ENCODE measurements at regions not wholly inside any gene's neighbourhood (a gene's known extent, or its start where the extent isn't known, plus 50 kb on each side); places are given as distances from the start of the nearest gene placed in this dataset.
"Not testable (repeated sequence)": the region's sequence is repeated elsewhere in the genome, so short reads cannot be mapped to it uniquely, and the experiment has no call there.

GRCh38 chr6:14889611-14890593 is 356.0 kb upstream of the JARID2 start:
- DNase-seq (ENCODE audit: low read depth in 2 of 2), result no peak
- TF ChIP-seq CTCF (IDR thresholded peaks at IDR 0.05; ENCODE audit: low read depth, low read length), result no peak
- no peak overlapping the region for H3K4me3 ChIP-seq (replicated peaks in 1 of 2; ENCODE audit: low read depth in 2 of 2, low read length in 2 of 2)

- not testable (repeated sequence) for H3K4me3 ChIP-seq (replicated peaks in 1 of 2; ENCODE audit: low read depth in 2 of 2, low read length in 2 of 2); DNase-seq (ENCODE audit: low read depth in 2 of 2)
These were observed 354.0 kb upstream of the JARID2 start for GRCh38 chr6:14891820-14892375.

GRCh38 chr6:14894105-14894504 is 351.8 kb upstream of the JARID2 start:
- no peak for TF ChIP-seq CTCF (IDR thresholded peaks at IDR 0.05; ENCODE audit: low read depth, low read length)
- DNase-seq (ENCODE audit: low read depth in 2 of 2), result no peak
- no peak overlapping the region for H3K4me3 ChIP-seq (replicated peaks in 1 of 2; ENCODE audit: low read depth in 2 of 2, low read length in 2 of 2)

GRCh38 chr6:14896475-14896874 is 349.4 kb upstream of the JARID2 start:
- DNase-seq (ENCODE audit: low read depth in 2 of 2), result peak in 1 of 2 donors; percentile 27
- no peak overlapping the region for H3K4me3 ChIP-seq (replicated peaks in 1 of 2; ENCODE audit: low read depth in 2 of 2, low read length in 2 of 2)
- no peak for TF ChIP-seq CTCF (IDR thresholded peaks at IDR 0.05; ENCODE audit: low read depth, low read length)

- no peak for DNase-seq (ENCODE audit: low read depth in 2 of 2)
- no peak for TF ChIP-seq CTCF (IDR thresholded peaks at IDR 0.05; ENCODE audit: low read depth, low read length)
- H3K4me3 ChIP-seq (replicated peaks in 1 of 2; ENCODE audit: low read depth in 2 of 2, low read length in 2 of 2), result no peak overlapping the region
These were observed 348.0 kb upstream of the JARID2 start for GRCh38 chr6:14897831-14898230.

GRCh38 chr6:14899441-14899840 is 346.4 kb upstream of the JARID2 start:
- not testable (repeated sequence) for H3K4me3 ChIP-seq (replicated peaks in 1 of 2; ENCODE audit: low read depth in 2 of 2, low read length in 2 of 2); DNase-seq (ENCODE audit: low read depth in 2 of 2)

- no peak for TF ChIP-seq CTCF (IDR thresholded peaks at IDR 0.05; ENCODE audit: low read depth, low read length)
- no peak for DNase-seq (ENCODE audit: low read depth in 2 of 2)
- no peak overlapping the region for H3K4me3 ChIP-seq (replicated peaks in 1 of 2; ENCODE audit: low read depth in 2 of 2, low read length in 2 of 2)
These were observed 344.9 kb upstream of the JARID2 start for GRCh38 chr6:14900919-14901318.
